GM12878 (cell line): ENCODE measurements at regions not wholly inside any gene's neighbourhood (a gene's known extent, or its start where the extent isn't known, plus 50 kb on each side); places are given as distances from the start of the nearest gene placed in this dataset.

ENCODE experiments used
- ATAC-seq: fragments of 200-7000 bp; cut with Tn5 transposase; 3 replicates; pipeline ENCODE4 v1.9.1; 2020; ENCODE audit warnings: mild to moderate bottlenecking, moderate library complexity
- BruUV-seq: library from RNA; stranded (reverse); fragments of 400-500 nt; replicated peaks from 2 replicates; lab custom pipeline; 2021; lab: Mats Ljungman, UMichigan
- CTCF ChIA-PET: fragments of 300-600 bp; sonication (Branson Sonifier 250); formaldehyde crosslinking; extraction: SDS; loops from one replicate; lab custom pipeline; 2021; ENCODE audit warnings: inconsistent platforms; lab: Yijun Ruan, JAX
- POLR2A ChIA-PET: fragments of 350-600 bp; formaldehyde crosslinking; extraction: SDS; loops from one replicate; lab custom pipeline; 2021; ENCODE audit warnings: inconsistent platforms; lab: Charles Lee
- RAD21 ChIA-PET: fragments of 300-600 bp; sonication (Branson Sonifier 250); formaldehyde crosslinking; loops from one replicate; lab custom pipeline; 2023; ENCODE audit warnings: antibody characterized with exemption; ENCODE audit not compliant: unreplicated experiment; lab: Charles Lee
- SMC1A ChIA-PET: fragments of 300-600 bp; sonication (Branson Sonifier 250); formaldehyde crosslinking; loops from one replicate; lab custom pipeline; 2023; ENCODE audit not compliant: unreplicated experiment, uncharacterized antibody; lab: Charles Lee
- DNase-seq: peaks from one replicate; pipeline ENCODE4 v3.0.0-alpha.2; 2011; ENCODE audit warnings: low read depth, low spot score
- FAIRE-seq: peaks from 3 replicates; lab custom pipeline; 2011; peaks lifted over from hg19 to GRCh38; lab: Jason Lieb, UNC
- H2AFZ ChIP-seq: 2 replicates; pipeline ENCODE4 v1.6.0; 2011; ENCODE audit warnings: low read depth, low read length, control low read depth; ENCODE audit not compliant: control insufficient read depth
- H3K27ac ChIP-seq: 2 replicates; pipeline ENCODE4 v1.5.1; 2011; ENCODE audit warnings: control low read depth; ENCODE audit not compliant: control insufficient read depth, insufficient read depth
- H3K27me3 ChIP-seq, 2 experiments: replicated peaks in 1 of 2; 2 replicates each; pipeline versions ENCODE4 v1.6.0 to v1.6.1; 2011; ENCODE audit warnings: low read length in 1 of 2; ENCODE audit not compliant: control insufficient read depth in 2 of 2, insufficient read depth in 2 of 2
- H3K36me3 ChIP-seq, 2 experiments: 2 replicates each; pipeline ENCODE4 v1.5.1; 2011; ENCODE audit warnings: low read length in 1 of 2; ENCODE audit not compliant: control insufficient read depth in 2 of 2, insufficient read depth in 2 of 2
- H3K4me1 ChIP-seq: 2 replicates; pipeline ENCODE4 v1.6.1; 2011; ENCODE audit warnings: mild to moderate bottlenecking, low read length, moderate library complexity, mixed read lengths; ENCODE audit not compliant: control insufficient read depth, insufficient read depth
- H3K4me2 ChIP-seq: 2 replicates; pipeline ENCODE4 v1.6.0; 2011; ENCODE audit warnings: control low read depth; ENCODE audit not compliant: control insufficient read depth, insufficient read depth
- H3K4me3 ChIP-seq: fragments of 200-600 bp; sonication (generic); 2 replicates; pipeline ENCODE4 v1.5.1; 2016
- H3K79me2 ChIP-seq: 2 replicates; pipeline ENCODE4 v1.6.0; 2011; ENCODE audit warnings: low read length; ENCODE audit not compliant: control insufficient read depth, insufficient read depth
- H3K9ac ChIP-seq: 2 replicates; pipeline ENCODE4 v1.8.0; 2011; ENCODE audit warnings: low read length, control low read depth, mixed read lengths; ENCODE audit not compliant: control insufficient read depth, insufficient read depth
- H3K9me3 ChIP-seq: replicated peaks from 3 replicates; pipeline ENCODE4 v1.5.1; 2011; ENCODE audit warnings: mild to moderate bottlenecking, low read length; ENCODE audit not compliant: control insufficient read depth, insufficient read depth
- H4K20me1 ChIP-seq: 2 replicates; pipeline ENCODE4 v1.6.0; 2011; ENCODE audit not compliant: control insufficient read depth, insufficient read depth
- JUND ChIP-seq: IDR thresholded peaks from 2 replicates; pipeline ENCODE4 v1.6.1; 2012; ENCODE audit warnings: low read depth, mild to moderate bottlenecking, low read length, improper control_type of control experiment, moderate library complexity
- KDM1A ChIP-seq: fragments of 200-600 bp; sonication (generic); IDR thresholded peaks from 2 replicates; pipeline ENCODE4 v1.6.1; 2016; ENCODE audit warnings: borderline replicate concordance
- MXI1 ChIP-seq: fragments of 150-350 bp; IDR thresholded peaks from 2 replicates; pipeline ENCODE4 v1.6.1; 2011; ENCODE audit warnings: low read depth, mild to moderate bottlenecking, inconsistent platforms, low read length, improper control_type of control experiment
- PAX5 ChIP-seq: IDR thresholded peaks from 2 replicates; pipeline ENCODE4 v1.6.1; 2011; ENCODE audit warnings: low read depth, low read length, borderline replicate concordance
- RAD21 ChIP-seq: IDR thresholded peaks from 2 replicates; pipeline ENCODE4 v1.6.1; 2011; ENCODE audit warnings: mild to moderate bottlenecking, low read depth, low read length, moderate library complexity; ENCODE audit not compliant: insufficient read depth
- SP1 ChIP-seq: IDR thresholded peaks from one replicate; pipeline ENCODE4 v1.6.1; 2011; ENCODE audit warnings: low read depth, low read length
- SPI1 ChIP-seq: IDR thresholded peaks from 2 replicates; pipeline ENCODE4 v1.6.1; 2011; ENCODE audit warnings: low read depth, mild to moderate bottlenecking, low read length, moderate library complexity, borderline replicate concordance; ENCODE audit not compliant: insufficient read depth
- SREBF1 ChIP-seq: IDR thresholded peaks from 2 replicates; pipeline ENCODE4 v1.6.1; 2012; ENCODE audit warnings: mild to moderate bottlenecking, low read length
- STAT3 ChIP-seq: IDR thresholded peaks from 2 replicates; pipeline ENCODE4 v1.6.1; 2011; ENCODE audit warnings: low read depth, low read length, improper control_type of control experiment
- USF1 ChIP-seq: IDR thresholded peaks from 2 replicates; pipeline ENCODE4 v1.6.1; 2011; ENCODE audit warnings: borderline replicate concordance, low read depth, mild to moderate bottlenecking, moderate library complexity, mixed read lengths, low read length; ENCODE audit not compliant: insufficient read depth; ENCODE audit errors: extremely low read length
- ZNF592 ChIP-seq: fragments of 450-650 bp; IDR thresholded peaks from 2 replicates; pipeline ENCODE4 v1.6.1; 2017; ENCODE audit warnings: mild to moderate bottlenecking, moderate library complexity
- WGBS: methylation state at CpG from one replicate; pipeline ENCODE4 v1.1.6; 2016; ENCODE audit warnings: low lambda C conversion rate; ENCODE audit not compliant: insufficient replicate concordance, insufficient coverage; ENCODE audit errors: missing lambda C conversion rate; 5-methylcytosine and 5-hydroxymethylcytosine counted together
- in situ Hi-C: fragments of 300-500 bp; cut with MboI; formaldehyde crosslinking; loops from 9 replicates; pipeline ENCODE4 v1.14.3; 2018; ENCODE audit warnings: mixed read lengths
- intact Hi-C: fragments of 100-400 bp; cut with micrococcal nuclease; formaldehyde crosslinking; loops from one replicate; pipeline ENCODE4 v1.14.2; 2022; ENCODE audit not compliant: unreplicated experiment

- Histone ChIP-seq H3K4me3 (no peak overlapping the region), H2AFZ (no peak overlapping the region), H3K36me3 (no peaks in the 10 kb centered on the region), H3K79me2 (no peaks in the 10 kb centered on the region), H3K27ac (no peak overlapping the region), H3K4me1 (no peaks in the 10 kb centered on the region), H3K9ac (no peak overlapping the region), H4K20me1 (no peaks in the 10 kb centered on the region), H3K9me3 (no peaks in the 10 kb centered on the region), H3K27me3 (no peaks in the 10 kb centered on the region), H3K4me2 (no peak overlapping the region)
- no peak for ATAC-seq
- no peak for FAIRE-seq
- BruUV-seq, result no TSS peak
- POLR2A ChIA-PET, result no interaction called here
- CTCF ChIA-PET, result no interaction called here
- SMC1A ChIA-PET, result no interaction called here
- DNase-seq, result no peak
- 14% methylated on average over 5 of the region's 5 CpGs for WGBS
- RAD21 ChIA-PET, result no interaction called here
- TF ChIP-seq MXI1 (no peak), RAD21 (no peak), SP1 (no peak)
- intact Hi-C loops (no loop called here), in situ Hi-C loops (no loop called here)
These were observed 529.6 kb downstream of the NR4A2 start for GRCh38 chr2:155802888-155803287.

GRCh38 chr2:155792666-155793065 lies 539.9 kb downstream of the NR4A2 start:
- ChIA-PET CTCF (no interaction called here), SMC1A (no interaction called here), RAD21 (no interaction called here), POLR2A (no interaction called here)
- no peak overlapping the region for H3K4me2 ChIP-seq
- H2AFZ ChIP-seq, result no peak overlapping the region
- H3K4me3 ChIP-seq, result no peak overlapping the region
- DNase-seq, result no peak
- no peaks in the 10 kb centered on the region for H3K4me1 ChIP-seq
- in situ Hi-C loops (no loop called here), intact Hi-C loops (no loop called here)
- no TSS peak for BruUV-seq
- no peaks in the 10 kb centered on the region for H3K36me3 ChIP-seq
- no peaks in the 10 kb centered on the region for H3K79me2 ChIP-seq
- no peak for ATAC-seq
- no peak for FAIRE-seq
- no peaks in the 10 kb centered on the region for H3K9me3 ChIP-seq
- 0% methylated on average over 1 of the region's 1 CpG for WGBS
- H3K27ac ChIP-seq, result no peak overlapping the region
- no peaks in the 10 kb centered on the region for H3K27me3 ChIP-seq
- no peak overlapping the region for H3K9ac ChIP-seq
- H4K20me1 ChIP-seq, result no peaks in the 10 kb centered on the region
- TF ChIP-seq SREBF1, result no peak
- no peak for TF ChIP-seq ZNF592
- no peak for TF ChIP-seq STAT3
- TF ChIP-seq RAD21, result no peak
- TF ChIP-seq JUND, result no peak
- no peak for TF ChIP-seq PAX5
- TF ChIP-seq SPI1, result no peak
- TF ChIP-seq KDM1A, result no peak
- no peak for TF ChIP-seq USF1
